Tibial nerve (tissue), 4 donors: ENCODE measurements at regions not wholly inside any gene's neighbourhood (a gene's known extent, or its start where the extent isn't known, plus 50 kb on each side); places are given as distances from the start of the nearest gene placed in this dataset.
"Not testable (repeated sequence)": the region's sequence is repeated elsewhere in the genome, so short reads cannot be mapped to it uniquely, and the experiment has no call there.

Source experiments
- CTCF ChIP-seq, 5 experiments: fragments of 200-600 bp in 3 of 5; fragments of 450-650 bp in 2 of 5; sonication (generic) in 3 of 5; IDR thresholded peaks; one replicate each; pipeline ENCODE4 v1.5.1; 2016 to 2019; ENCODE audit warnings: antibody characterized with exemption in 5 of 5, mild to moderate bottlenecking in 3 of 5, moderate library complexity in 2 of 5
- EP300 ChIP-seq, 2 donors: sonication (generic); formaldehyde crosslinking; IDR thresholded peaks; one replicate each; pipeline ENCODE4 v1.6.1; 2017; ENCODE audit warnings: antibody characterized with exemption in 2 of 2, mild to moderate bottlenecking in 1 of 2

- TF ChIP-seq CTCF, EP300 (IDR thresholded peaks at IDR 0.05): not testable (repeated sequence)
Measured at GRCh38 chr14:57044101-57044973, 224.4 kb downstream of the EXOC5 start.
